ENCODE measurements at regions not wholly inside any gene's neighbourhood (a gene's known extent, or its start where the extent isn't known, plus 50 kb on each side); places are given as distances from the start of the nearest gene placed in this dataset.

GRCh38 chr10:35946556-35946955 lies 304.5 kb upstream of the FZD8 start:
- Histone ChIP-seq H3K4me3 (no peak overlapping the region), H3K36me3 (no peaks in the 10 kb centered on the region), H3K27me3 (no peaks in the 10 kb centered on the region), H3K4me1 (peaks cover 0 to 3% (median 0%) of the 10 kb centered on the region in 12 donors), H3K27ac (no peak overlapping the region), H3K9me3 (no peaks in the 10 kb centered on the region)
- TF ChIP-seq POLR2A (IDR thresholded peaks at IDR 0.05) (no peak), CTCF (IDR thresholded peaks at IDR 0.05) (no peak)
- intact Hi-C loops (cut with DNase I): loop anchor here in 1 of 10 donors (10.0 kb wide), 1 partner anchor 228 kb away; no protein-coding TSS in a partner anchor
- 90 to 98% (median 96%) methylated on average over 3 of the region's 3 CpGs for WGBS, 4 donors
- no peak for ATAC-seq
- DNase-seq: no peak

GRCh38 chr10:35942057-35942456 lies 300.0 kb upstream of the FZD8 start:
- TF ChIP-seq POLR2A (IDR thresholded peaks at IDR 0.05) (no peak), CTCF (IDR thresholded peaks at IDR 0.05) (no peak)
- ATAC-seq (peak in 3 of 4 donors; percentile 33 to 61 (median 40)), DNase-seq (peak in 4 of 5 donors; percentile 29 to 43 (median 38))
- Histone ChIP-seq H3K27me3 (no peaks in the 10 kb centered on the region), H3K36me3 (no peaks in the 10 kb centered on the region), H3K27ac (no peak overlapping the region), H3K9me3 (no peaks in the 10 kb centered on the region), H3K4me3 (no peak overlapping the region), H3K4me1 (peaks cover 0 to 16% (median 2%) of the 10 kb centered on the region in 12 donors)
- intact Hi-C loops (cut with DNase I): loop anchor here in 1 of 10 donors (10.0 kb wide), 1 partner anchor 233 kb away; no protein-coding TSS in a partner anchor
- whole genome bisulfite sequencing, 4 donors: 51 to 79% (median 66%) methylated on average over 3 of the region's 3 CpGs

GRCh38 chr10:35940141-35941041 lies 298.3 kb upstream of the FZD8 start:
- intact Hi-C loops (cut with DNase I): loop anchor here in 1 of 10 donors (10.0 kb wide), 1 partner anchor 234 kb away; no protein-coding TSS in a partner anchor
- H3K27ac ChIP-seq: peak overlapping the region in 10 of 12 donors; percentile 3 to 71 (median 50)
- peak in 1 of 5 donors; percentile 28 for DNase-seq

More at GRCh38 chr10:35940141-35941041, 298.3 kb upstream of the FZD8 start:
- ATAC-seq: peak; percentile 58 to 84 (median 72)
- Histone ChIP-seq H3K9me3 (no peaks in the 10 kb centered on the region), H3K36me3 (no peaks in the 10 kb centered on the region), H3K4me3 (no peak overlapping the region), H3K4me1 (peaks cover 0 to 16% (median 2%) of the 10 kb centered on the region in 12 donors), H3K27me3 (no peaks in the 10 kb centered on the region)
- 60 to 69% (median 63%) methylated on average over 13 to 14 of the region's 14 CpGs for WGBS, 4 donors
- TF ChIP-seq CTCF (IDR thresholded peaks at IDR 0.05) (no peak), POLR2A (IDR thresholded peaks at IDR 0.05) (no peak)
